ENCODE measurements at regions not wholly inside any gene's neighbourhood (a gene's known extent, or its start where the extent isn't known, plus 50 kb on each side); places are given as distances from the start of the nearest gene placed in this dataset.
A peak's percentile ranks its signal among the peaks of the same experiment; 100 is the strongest.
"Not testable (repeated sequence)": the region's sequence is repeated elsewhere in the genome, so short reads cannot be mapped to it uniquely, and the experiment has no call there.

DNA sequence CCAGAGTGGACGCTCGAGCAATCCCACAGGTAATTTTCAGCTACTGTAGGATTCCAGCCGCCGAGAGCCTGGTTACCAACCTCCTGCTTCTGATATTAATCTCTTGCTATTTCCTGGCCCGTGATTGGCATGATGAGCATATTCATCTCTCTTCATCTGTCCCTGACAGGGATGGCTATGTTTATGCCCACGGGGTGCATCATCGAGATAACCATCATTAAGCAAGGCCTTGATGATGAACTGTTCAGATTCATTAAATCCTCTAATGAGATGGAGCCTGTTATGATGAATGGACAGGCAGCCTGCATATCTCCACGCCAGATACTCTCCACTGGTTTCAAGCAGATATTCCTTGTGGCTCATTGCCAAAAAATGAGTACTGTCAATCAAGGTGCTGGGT lies 227.3 kb downstream of the ZNF37A start:
- ATAC-seq (ENCODE audit: low FRiP score): not testable (repeated sequence)

DNA sequence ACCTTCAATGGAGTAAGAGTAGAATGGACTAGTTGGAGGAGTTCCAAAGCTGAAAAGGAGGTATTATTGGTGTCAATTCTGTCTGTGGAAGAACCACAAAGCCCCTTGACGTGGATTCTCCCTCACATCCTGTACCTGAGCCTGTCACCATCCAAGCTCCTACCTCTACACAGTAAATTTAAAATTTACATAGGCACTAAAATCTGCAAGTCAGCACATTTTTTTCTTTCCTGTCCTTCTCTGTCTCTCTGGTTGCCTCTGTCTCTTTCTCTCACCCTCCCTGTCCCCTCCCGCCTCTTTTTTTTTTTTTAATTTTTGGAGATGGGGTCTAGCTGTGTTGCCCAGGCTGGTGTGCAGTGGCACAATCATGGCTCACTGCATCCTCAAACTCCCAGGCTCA lies 236.2 kb downstream of the ZNF37A start:
- not testable (repeated sequence) for ATAC-seq (ENCODE audit: low FRiP score); DNase-seq (ENCODE audit: low spot score)

More for the DNA sequence above, 227.3 kb downstream of the ZNF37A start:
- DNase-seq (ENCODE audit: low spot score): not testable (repeated sequence)

DNA sequence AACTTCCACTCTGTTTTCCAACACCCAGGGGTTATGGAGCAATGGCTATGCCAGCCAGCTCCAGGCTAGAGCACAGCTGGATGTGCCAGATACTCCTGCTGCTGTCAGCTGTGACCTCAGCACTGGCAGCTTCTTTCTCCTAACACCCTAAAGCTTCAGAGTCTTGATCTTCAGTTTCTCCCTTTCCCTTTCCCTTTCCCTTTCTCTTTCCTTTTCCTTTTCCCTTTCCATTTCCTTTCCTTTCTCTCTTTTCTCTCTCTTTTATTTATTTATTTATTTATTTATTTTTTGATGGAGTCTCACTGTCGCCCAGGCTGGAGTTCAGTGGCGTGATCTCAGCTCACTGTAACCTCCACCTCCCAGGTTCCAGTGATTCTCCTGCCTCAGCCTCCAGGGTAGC lies 237.0 kb downstream of the ZNF37A start:
- DNase-seq (ENCODE audit: low spot score); ATAC-seq (ENCODE audit: low FRiP score): not testable (repeated sequence)

DNA sequence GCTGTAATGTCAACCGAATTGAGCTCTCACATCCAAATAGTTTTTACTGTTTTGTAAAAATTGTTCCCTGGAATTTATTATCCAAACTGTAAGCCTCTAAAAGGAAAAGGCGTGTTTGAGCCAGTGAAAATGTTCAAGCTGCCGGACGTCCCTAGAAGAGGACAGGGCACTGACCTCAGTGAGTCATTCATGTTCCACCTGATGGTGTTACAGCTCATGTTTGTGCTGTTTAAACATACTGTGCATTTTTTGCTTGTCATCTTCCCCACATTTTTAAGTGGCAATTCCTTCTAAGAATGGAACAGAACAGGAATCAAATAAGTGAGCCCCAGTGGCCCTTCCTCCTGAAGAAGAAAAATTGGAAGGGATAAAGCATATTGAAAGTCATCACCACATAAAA lies 239.6 kb downstream of the ZNF37A start:
- DNase-seq (ENCODE audit: low spot score); ATAC-seq (ENCODE audit: low FRiP score): not testable (repeated sequence)

DNA sequence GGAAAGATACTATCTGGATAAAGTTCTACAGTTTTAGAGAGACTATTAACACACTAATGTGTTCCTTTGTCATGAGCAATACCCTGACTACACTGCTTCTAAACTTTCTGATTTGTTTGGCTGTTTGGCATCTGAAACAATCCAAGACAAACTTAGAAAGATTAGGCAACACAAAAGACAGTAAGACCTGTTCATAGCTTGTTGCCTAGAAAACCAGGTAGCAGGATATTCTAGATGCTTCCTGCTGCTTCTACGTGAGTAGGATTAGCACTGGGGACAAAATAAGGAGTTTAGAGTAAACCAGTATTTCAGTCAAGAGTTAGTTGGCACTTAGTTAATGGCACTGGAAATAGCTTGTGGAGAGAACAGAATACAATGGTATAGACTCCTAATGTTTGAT lies 256.5 kb downstream of the ZNF37A start:
- DNase-seq (ENCODE audit: low spot score); ATAC-seq (ENCODE audit: low FRiP score): not testable (repeated sequence)

DNA sequence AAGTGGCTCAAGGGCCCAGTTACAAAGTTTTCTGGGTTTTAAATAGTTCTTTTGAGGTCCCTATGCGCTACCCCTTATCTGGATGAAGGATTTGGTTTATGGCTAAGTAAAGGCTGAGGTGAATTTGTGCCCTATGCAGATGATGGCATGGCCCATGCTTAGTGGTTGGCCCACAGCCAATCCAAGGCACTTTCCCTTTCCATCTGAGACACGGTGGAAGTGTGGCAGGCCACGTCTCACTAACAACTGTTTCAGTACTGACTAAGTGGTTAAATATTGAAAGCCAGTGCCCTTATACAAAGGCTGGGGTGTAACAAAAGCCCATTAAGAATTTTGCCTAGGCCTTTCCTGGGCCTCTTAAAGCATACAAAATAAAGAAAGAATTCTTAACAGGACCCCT lies 260.3 kb downstream of the ZNF37A start:
- not testable (repeated sequence) for DNase-seq (ENCODE audit: low spot score); ATAC-seq (ENCODE audit: low FRiP score)

DNA sequence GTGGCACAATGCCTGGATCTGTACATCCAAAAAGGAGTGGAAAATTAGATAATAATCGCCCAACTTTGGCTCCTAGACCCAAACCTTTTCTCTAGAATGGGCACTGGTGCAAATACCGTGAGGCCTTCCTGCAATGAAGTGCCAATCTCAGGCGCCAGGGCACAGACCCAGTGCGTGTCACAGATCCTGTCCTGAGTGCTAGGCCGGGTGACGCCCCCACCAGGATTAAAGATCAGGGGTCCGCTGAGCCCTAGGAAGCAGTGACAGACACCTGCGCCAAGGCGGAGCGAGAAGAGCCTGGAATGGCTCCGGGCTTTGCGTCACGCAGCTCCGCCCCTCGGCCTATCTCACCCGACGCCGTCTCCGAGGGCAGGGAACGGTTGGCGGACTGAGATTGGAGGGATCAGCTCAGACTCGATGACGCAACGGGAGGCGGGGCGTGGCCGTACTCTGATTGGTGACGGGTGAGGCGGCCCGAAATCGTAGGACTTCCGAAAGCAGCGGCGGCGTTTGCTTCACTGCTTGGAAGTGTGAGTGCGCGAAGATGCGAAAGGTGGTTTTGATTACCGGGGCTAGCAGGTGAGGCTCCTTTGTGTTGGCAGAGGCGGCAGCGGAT lies 261.9 kb downstream of the ZNF37A start:
- DNase-seq (ENCODE audit: low spot score) (peak; percentile 58), ATAC-seq (ENCODE audit: low FRiP score) (peak; percentile 100)

DNA sequence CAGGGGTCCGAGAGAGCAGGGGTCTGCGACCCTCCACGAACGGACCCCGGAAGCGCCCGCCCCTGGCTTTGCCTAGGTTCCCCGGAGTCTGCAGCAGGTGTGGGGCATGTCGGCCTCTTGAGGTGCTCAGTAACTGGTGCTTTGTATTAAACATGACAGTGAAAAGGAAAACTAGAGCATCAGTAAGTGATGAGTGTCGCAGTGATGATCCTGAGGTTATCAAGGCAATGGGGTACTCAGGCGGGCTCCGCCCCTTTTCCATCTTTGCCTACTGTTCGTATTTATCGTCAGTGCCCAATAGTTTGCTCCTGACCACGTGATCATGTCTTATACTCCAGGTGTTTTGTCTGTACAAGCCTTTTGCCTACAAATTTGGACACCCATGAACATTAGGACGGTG lies 262.4 kb downstream of the ZNF37A start:
- not testable (repeated sequence) for DNase-seq (ENCODE audit: low spot score)
- ATAC-seq (ENCODE audit: low FRiP score): peak; percentile 47

DNA sequence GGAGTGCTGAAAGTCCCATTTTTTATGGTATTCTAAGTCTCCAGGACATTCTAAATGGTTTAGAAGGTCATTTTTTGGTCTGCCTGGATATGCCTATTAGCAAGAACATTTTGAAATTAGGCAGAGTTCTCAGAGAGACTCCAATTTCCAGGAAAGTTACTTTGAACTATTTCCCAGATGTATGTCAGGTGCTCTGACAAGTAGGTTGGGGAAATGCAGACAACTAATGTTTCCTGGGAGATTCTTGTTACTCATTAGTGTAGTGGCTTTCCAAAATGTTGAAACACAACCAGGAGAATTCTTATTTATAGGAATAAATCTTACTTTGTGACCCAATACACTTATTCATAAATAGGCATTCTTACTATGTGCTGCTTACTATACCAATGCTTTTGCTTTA lies 268.4 kb downstream of the ZNF37A start:
- peak; percentile 85 for ATAC-seq (ENCODE audit: low FRiP score)
- DNase-seq (ENCODE audit: low spot score): not testable (repeated sequence)

DNA sequence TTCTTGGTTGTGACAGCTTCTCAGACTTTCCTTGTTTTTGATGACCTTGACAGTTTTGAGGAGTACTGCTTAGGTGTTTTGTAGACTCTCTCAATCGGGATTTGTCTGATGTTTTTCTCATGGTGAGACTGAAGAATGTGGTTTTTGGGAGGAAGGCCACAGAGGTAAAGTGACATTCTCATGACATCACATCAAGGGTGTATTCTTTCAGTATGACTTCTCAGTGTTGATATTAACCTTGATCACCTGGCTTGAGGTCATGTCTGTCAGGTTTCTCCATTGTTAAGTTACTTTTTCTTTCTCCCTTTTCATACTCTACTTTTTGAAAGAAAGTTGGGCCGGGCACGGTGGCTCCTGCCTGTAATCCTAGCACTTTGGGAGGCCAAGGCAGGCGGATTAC lies 269.9 kb downstream of the ZNF37A start:
- not testable (repeated sequence) for ATAC-seq (ENCODE audit: low FRiP score); DNase-seq (ENCODE audit: low spot score)

DNA sequence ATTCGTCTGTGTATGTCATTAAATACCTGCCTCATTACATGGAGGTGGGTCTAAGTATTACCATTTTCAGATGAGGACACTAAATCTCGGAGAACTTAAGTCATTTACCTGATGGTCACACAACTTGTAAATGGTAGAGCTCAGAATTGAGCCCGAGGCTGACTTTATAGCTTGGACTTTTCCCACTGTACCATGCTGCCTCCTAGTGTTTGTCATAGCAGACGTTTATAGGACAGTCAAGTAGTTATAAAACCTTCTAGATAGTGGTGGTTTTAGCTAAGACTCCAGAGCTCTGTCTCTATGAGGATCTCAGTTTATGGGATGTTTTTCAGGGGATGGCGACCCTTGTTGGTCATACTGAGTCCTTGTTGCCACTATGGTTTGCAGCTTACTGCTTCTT lies 271.8 kb downstream of the ZNF37A start:
- not testable (repeated sequence) for ATAC-seq (ENCODE audit: low FRiP score); DNase-seq (ENCODE audit: low spot score)

DNA sequence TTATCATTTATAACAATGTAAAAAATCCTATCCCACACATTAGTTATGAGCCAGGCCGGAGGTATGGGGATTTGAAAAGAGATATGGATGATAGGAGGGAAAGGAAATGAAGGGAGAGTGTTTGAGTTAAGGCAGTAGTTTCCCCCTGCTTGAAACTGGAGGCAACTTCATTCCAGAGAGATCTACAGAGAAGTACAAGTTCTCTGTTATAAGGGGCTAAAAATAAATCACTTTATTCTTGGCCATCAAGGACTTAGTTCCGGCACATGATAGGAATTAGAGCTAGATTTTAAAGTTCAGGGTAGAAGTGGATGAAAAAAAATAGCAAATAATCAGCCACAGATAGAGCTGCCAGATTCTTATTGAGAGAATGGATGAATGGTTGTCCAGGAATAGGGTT lies 289.7 kb downstream of the ZNF37A start:
- not testable (repeated sequence) for DNase-seq (ENCODE audit: low spot score); ATAC-seq (ENCODE audit: low FRiP score)

DNA sequence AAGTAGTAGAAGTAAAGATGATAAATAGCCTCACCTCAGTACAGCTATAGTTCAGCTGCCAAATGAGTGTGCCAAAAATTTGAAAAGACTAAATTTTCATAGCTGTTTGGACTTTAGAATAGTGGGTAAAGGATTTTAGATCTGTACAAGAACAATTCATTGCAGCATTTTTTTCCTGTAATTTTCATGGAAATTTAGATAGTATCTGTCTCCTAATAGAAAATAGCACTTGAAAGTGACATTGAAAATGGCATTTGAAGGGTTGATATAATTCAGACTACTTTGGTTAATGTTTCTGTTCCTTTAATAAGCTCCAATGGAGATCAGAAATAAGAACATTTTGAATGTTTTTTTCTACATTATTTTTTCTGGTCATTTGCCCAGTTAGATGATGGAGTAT lies 292.7 kb downstream of the ZNF37A start:
- ATAC-seq (ENCODE audit: low FRiP score); DNase-seq (ENCODE audit: low spot score): not testable (repeated sequence)

DNA sequence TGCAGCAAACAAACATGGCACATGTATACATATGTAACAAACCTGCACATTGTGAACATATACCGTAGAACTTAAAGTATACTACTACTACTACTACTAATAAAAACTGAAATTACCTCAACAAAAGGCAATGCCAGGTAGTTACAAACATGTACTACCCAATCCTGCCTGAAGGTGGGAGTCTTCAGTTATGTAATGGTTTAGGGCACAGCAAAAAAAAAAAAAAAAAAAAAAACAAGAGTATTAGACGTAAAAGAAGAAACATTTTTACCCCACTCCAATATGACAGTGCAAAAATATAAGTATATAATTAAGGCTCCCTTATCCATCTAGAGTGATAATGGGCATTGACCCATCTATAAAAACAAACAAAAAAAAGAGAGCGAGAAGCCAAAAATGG lies 296.6 kb downstream of the ZNF37A start:
- ATAC-seq (ENCODE audit: low FRiP score); DNase-seq (ENCODE audit: low spot score): not testable (repeated sequence)

DNA sequence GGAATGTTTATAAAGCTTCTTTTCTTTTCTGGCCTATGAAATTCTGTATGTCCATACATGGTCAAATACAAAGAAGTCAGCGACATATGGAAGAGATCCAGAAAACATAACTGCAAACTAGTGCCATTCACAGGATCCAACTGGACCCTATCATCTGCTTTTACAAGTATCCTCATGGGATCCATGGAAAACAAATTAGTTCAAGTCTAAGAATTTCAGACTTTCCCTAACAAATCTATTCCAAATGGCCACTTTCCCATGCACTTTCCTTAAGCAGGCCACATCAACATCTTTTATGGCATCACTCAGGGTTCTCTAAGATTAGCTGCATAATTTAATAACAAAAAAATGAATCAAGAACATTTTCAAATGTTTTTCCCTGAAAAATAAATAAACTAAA lies 301.3 kb downstream of the ZNF37A start:
- not testable (repeated sequence) for DNase-seq (ENCODE audit: low spot score); ATAC-seq (ENCODE audit: low FRiP score)

DNA sequence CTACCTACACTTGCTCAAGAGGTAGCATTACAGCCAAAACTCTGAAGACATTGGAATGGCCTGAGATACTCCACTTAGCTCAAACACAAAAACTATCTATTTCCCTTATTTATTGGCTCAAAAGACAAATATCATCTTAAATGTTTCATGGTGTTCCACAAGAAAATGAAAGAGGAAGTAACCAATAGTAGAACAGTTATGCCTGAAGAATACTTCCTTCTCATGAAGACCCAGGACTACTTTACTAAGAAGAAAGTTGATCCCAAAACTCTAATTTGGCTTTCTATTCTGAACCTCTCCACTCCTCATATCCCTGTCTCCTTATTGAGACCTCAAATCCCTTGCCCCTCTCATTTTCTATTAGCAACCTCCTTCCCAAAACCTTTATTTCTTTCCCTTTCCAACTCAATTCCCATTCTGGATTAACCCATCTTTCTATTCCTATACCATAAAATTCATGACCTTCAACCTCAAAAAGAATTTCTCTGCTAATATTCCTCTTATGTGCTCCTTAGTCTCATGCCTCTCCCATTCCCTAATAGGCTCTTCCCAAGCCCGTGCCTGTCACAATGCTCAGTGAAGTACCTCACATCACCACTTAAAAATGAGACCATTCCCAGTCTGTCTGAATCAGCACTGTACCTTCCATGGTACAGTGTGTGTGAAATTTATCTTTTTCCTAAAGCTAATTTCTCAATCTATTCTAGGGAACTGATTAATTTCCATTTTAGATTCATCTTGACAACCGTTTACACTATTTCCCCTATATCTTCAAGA lies 302.2 kb downstream of the ZNF37A start:
- not testable (repeated sequence) for DNase-seq (ENCODE audit: low spot score); ATAC-seq (ENCODE audit: low FRiP score)

DNA sequence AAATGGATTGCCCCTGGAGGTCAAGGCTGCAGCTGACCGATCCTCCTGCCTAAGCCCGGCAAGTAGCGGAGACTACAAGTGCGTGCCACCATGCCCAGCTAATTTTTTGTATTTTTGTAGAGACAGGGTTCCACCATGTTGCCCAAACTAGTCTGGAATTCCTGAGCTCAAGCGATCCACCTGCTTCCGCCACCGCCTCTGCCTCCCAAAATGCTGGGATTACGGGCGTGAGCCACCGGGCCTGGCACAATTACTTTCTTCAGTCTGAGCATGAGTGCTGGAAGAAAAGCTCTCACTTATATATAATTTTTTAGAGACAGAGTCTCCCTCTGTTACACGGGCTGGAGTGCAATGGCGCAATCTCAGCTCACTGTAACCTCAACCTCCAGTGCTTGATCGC lies 307.4 kb downstream of the ZNF37A start:
- ATAC-seq (ENCODE audit: low FRiP score); DNase-seq (ENCODE audit: low spot score): not testable (repeated sequence)

DNA sequence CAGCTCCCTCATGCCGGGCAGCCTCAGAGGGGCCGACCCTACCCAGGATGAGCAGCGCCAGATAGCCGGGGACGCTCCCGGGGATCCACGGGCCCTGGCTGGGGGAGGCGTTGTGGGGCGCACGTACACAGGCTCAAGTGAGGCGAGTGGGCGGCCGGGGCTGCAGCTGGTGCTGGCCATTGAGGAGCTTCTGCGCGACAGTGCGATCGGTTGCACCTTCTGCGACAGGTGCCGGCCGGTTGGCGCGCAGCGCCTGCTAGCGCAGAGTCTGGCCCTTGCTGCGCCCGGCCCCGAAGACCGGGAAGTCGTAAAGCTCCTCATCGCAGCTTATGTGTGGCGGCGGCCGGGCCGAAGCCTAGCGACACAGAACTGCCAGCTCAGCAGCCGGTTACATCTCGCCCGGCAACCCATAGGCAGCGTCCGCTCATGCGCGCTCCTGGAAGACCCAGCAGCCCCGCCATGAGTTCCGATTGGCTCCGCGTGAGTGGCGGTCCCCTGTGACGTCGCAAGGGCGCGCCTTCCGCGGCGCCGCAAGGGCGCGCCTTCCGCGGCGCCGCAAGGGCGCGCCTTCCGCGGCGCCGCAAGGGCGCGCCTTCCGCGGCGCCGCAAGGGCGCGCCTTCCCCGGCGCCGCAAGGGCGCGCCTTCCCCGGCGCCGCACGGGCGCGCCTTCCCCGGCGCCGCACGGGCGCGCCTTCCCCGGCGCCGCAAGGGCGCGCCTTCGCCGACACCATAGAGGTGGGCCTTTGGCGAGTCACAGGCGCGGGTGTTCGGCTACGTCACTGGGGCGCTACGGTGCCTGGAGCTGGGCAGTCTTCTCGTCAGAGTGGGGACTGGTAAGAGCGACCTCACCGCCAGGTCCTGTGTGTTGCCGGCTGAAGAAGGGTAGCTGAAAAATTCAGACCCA lies 308.6 kb downstream of the ZNF37A start:
- DNase-seq (ENCODE audit: low spot score) (peak; percentile 80), ATAC-seq (ENCODE audit: low FRiP score) (peak; percentile 100)

DNA sequence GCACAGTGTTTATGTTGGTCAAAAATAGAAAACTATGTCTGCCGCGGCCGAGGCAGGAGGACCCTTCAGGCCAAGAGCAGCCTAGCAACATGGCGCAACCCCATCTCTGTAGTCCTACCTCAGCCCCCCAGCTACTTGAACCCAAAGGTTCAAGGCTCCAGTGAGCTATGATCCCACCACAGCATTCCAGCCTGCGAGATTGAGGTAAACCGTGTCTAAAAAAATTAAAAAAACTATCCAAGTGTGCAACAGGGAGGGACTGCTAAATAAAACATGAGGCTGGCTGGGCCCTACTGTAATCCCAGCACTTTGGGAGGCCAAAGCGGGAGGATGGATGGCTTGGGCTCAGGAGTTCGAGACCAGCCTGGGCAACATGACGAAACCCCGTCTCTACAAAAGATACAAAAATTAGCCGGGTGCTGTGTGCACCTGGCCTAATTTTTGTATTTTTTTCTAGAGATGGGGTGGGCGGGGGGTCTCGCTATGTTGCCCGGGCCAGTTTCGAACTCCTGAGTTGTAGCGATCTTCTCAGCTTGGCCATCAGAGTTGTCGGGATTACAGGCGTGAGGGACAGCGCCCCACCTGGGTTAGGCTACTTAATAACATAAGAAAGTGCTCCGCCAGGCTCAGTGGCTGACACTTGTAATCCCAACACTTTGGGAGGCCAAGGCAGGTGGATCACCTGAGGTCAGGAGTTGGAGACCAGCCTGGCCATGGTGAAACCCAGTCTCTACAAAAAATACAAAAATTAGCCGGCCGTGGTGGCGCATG lies 309.4 kb downstream of the ZNF37A start:
- not testable (repeated sequence) for ATAC-seq (ENCODE audit: low FRiP score); DNase-seq (ENCODE audit: low spot score)
